Stimulated activated CD8-positive, alpha-beta memory T cell treated with anti-CD3 and anti-CD28 coated beads, Interleukin-7, amount 100 ng/mL, for 48 hours (primary cell): ENCODE measurements at regions not wholly inside any gene's neighbourhood (a gene's known extent, or its start where the extent isn't known, plus 50 kb on each side); places are given as distances from the start of the nearest gene placed in this dataset.
"Not testable (repeated sequence)": the region's sequence is repeated elsewhere in the genome, so short reads cannot be mapped to it uniquely, and the experiment has no call there.

Experiments
- DNase-seq, 2 donors: peaks; one replicate each; pipeline ENCODE4 v3.0.0-alpha.2; 2020; ENCODE audit warnings: low read depth in 1 of 2; ENCODE audit errors: extremely low read depth in 1 of 2

DNA sequence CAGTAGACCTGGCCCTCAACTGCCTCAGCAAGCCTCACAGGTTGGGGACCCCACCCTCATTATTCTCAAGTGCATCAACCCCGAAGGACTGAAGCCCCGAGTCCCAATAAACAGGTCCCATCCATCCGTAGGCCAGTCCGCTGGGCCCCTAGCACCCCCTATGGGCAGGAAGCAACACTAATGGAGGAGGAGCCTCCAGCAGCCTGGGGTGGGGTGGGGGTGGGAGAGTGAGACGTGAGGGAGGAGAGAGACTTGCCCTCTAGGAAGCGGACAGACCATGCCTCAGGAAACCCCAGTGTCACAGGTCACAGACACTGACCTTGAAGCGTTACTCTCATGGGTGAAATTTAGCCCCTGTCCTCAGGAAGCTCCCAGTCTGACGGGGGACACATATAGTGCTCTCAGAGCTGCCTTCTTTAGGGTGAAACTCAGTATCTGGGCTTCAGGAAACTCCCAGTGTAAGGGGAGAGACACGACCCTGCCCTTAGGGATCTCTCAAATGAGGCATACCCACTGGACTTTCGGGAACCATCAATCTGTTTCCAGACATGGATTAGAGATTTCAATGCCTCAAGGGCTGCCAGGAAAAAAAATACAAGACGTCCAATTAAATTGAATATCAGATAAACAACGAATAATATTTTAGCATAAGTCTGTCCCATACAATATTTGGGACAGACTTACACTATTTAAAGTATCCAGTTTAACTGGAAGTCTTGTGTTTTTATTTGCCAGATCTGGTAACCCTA, 125.8 kb downstream of the MRPL14 start:
- DNase-seq: no peak

DNA sequence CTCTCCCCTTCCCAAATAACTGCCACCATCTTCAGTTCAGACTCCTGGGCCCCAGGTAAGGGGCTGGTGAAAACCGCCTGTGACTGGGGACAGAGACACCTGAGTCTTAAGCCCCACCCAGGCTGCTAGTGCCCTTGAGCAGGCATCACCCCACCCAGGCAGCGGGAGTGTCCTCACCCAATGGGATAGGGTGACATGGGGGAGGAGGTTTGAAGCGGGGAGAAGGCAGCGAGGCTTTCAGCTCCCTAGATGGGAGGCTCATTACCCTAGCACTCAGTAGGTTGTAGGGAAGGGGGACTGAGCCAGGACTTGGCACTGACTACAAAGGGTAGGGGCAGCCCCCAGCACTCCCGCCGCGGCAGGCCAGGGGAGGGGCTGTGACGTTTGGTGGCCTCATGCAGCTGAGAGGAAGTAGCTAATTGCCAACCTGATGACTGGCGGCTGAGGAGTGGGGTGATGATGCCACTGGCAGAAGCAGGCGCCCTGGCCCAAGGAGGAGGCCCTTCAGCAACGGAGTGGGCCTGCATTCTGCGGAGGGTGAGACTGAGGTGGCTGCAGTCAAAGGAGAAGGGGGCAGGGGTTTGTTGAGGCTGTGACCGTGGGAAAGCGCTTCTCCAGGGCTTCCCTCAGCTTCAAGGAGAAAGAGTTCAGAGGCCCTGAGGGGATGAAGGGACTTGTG, 126.9 kb downstream of the MRPL14 start:
- no peak for DNase-seq

DNA sequence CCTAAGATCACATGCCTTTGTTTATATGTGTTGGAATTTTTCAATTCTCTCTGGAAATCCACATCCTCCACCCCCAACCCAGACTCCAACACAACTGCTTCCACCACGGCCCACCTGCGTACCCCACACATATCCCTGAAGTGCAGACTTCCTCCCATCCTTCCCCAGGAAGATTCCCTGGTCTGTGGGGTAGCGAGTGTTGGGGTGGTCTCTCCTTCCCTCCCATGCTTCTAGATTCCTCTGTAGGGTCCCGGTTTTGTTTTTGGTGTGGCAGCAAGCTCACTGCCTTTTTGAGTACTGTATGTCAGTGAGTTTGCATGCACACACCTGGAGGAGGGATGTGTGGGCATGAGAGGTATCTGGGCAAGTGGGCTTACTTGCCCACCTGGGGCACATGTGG, 127.6 kb downstream of the MRPL14 start:
- no peak for DNase-seq

DNA sequence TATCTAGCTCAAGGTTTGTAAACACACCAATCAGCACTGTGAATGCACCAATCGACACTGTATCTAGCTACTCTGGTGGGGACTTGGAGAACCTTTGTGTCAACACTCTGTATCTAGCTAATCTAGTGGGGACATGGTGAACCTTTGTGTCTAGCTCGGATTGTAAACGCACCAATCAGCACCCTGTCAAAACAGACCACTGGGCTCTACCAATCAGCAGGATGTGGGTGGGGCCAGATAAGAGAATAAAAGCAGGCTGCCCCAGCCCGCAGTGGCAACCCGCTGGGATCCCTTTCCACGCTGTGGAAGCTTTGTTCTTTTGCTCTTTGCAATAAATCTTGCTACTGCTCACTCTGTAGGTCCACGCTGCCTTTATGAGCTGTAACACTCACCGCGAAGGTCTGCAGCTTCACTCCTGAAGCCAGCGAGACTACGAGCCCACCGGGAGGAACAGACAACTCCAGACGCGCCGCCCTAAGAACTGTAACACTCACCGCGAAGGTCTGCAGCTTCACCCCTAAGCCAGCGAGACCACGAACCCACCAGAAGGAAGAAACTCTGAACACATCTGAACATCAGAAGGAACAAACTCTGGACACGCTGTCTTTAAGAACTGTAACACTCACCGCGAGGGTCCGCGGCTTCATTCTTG, 128.5 kb downstream of the MRPL14 start:
- DNase-seq: not testable (repeated sequence)

DNA sequence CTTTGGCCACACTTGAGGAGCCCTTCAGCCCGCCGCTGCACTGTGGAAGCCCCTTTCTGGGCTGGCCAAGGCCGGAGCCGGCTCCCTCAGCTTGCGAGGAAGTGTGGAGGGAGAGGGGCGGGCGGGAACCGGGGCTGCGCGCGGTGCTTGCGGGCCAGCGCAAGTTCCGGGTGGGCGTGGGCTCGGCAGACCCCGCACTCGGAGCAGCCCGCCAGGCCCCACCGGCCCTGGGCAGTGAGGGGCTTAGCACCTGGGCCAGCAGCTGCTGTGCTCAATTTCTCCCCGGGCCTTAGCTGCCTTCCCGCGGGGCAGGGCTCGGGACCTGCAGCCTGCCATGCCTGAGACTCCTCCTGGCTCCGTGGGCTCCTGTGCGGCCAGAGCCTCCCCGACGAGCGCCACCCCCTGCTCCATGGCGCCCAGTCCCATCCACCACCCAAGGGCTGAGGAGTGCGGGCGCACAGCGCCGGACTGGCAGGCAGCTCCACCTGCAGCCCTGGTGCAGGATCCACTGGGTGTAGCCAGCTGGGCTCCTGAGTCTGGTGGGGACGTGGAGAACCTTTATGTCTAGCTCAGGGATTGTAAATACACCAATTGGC, 129.2 kb downstream of the MRPL14 start:
- not testable (repeated sequence) for DNase-seq

DNA sequence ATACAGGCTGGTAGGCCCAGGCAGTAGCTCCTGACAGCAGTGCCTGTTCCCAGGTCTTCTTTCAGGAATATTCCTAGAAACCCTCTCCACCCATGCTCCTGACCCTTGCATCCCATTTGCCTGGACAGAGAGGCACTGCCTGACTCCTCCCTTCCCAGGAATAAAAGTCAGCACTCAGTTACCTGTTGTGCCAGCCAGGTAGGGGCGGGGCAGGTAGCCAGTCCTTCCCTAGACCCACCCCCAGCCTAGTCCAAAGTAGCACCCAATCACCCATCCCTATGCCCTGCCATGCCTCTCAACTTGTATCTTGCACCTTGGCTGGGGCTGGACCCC, 129.9 kb downstream of the MRPL14 start:
- DNase-seq: no peak

DNA sequence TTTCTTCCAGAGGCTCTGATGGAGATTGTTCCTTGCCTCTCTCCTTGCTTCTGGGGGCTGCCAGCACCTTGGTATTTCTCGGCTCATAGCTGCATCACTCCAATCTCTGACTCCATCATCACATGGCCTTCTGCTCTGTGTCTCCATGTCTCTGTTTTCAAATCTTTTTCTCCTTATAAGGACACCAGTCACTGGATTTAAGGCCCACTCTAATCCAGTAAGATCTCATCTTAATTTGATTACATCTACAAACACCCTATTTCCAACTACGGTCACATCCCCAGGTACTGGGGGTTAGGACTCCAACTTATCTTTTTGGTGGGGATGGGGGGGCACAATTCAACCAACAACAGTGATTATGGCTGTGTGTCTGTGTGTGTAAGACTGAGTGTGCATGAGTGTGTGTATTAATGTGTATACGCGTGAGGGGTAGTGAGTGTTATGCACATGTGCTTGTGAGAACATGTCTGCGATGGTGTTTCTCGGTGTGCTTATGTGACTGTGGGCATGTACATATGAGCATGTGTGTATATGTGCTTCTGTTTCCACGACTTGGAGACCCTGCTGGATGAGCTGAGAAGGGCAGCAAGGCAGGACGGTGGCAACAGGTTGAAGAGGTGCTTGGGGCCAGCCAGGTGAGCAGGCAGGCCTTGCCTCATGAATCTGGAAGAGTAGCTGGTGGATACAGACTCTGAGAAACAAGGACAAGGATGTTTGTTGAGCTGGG, 130.5 kb downstream of the MRPL14 start:
- DNase-seq: no peak

DNA sequence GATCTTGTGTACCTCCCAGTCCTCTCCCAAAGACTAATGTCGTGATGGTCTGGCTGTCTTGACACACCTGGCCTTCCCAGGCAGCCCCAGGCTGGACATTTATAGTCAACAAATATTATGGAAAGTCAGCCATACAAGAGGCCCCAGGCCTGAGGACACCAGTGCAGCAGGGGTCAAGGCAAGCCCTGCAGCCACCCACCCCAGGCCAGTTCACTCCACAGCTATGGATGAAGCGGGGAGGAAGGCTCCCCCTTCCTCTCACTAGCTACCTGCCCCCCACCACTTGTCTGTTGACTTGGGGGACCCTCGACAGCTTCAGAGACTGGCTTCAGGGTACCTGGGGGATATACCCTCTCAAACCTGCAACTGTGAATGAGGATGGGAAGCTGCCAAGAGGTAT, 132.1 kb downstream of the MRPL14 start:
- DNase-seq: no peak

DNA sequence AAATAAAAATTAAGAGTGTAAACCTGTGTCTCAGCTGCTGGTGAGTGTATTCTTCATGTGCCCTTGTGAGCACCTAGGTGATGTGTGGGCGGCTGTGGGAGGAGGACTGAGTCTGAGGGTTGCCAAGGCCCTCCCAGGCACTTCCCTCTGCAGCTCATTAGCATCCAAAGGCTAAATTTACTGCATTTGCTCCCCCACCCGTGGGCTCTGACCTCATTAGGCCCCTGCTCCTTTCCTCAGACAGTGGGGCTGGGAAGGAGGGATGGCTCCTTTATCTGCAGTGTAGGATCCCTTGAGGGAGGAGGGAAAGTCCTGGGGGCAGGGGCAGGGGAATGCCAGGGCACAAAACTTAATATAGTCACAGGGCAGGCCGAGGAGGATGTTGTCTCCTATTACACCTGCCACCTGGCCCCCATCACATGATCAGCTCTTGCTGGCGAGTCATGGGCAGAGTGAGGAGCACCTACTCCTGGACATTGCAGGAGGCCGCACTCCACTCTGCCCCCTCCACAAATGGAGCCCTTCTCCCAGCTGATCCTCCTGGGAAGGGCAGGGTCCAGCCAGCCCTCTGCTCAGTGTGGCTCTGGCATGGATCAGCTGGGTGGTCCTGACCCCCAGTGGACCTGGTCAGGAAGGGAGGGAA, 133.2 kb downstream of the MRPL14 start:
- no peak for DNase-seq

DNA sequence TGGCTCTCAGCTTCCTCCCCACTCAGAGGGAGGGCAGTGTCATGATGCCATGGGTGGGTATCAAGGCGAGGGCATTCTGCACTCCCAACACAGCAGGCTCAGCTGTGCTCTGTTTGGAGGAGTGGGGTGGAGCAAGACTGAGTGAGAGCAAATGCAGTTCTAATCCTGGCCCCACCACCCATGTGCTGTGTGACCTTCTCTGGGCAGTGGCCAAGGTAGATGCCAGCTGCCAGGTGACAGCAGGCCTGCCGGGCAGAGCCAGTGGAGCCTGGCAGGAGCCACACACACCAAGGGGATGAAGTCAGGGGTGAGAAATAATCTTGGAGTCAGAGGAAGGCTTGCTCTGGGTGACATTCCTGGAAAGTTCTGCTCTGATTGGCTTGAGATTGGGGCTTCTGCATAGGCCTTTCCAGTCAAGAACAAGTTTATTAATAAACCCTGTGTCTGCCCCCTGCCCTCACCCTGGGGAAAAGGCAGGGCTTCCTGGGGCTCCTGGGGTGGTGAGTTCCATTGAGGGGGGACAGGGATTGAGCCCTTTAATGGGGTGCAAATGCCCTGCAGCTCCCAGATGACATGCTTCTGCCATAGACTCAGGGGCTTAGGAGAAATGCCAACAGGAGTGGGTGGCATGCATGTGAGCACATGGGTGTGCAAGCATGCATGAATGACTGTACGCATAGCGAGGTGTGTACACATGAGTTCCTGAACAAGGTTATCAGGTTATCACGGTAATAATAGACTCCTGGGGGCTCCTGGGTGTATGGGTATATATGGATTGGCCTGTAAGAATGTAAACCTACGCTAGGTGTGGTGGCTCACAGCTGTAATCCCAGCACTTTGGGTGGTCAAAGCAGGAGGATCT, 134.2 kb downstream of the MRPL14 start:
- DNase-seq: no peak

DNA sequence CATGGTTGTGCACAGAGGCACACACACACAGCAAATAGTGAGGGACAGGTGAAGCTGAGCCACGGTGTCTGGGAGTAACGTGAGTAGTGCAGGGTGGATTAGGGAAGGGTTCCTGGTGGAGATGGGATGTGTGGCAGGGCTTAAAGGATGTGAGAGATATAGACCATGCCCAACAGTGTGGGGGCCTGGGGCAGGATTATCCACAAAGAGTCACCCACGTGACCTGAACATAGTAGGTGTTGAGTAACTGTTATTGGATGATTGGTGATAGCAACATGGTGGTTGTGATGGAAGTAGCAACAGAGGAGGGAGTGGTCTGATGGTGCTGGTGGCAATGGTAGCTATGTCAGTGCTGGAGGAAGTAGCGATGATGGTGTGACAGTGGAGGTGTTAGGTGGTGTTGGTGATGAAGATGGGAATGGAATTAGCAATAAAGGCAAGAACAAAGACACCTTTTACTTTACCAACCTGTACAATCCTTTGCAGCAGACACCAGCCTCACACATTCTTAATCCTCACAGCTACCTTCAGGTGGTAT, 135.1 kb downstream of the MRPL14 start:
- DNase-seq: no peak

DNA sequence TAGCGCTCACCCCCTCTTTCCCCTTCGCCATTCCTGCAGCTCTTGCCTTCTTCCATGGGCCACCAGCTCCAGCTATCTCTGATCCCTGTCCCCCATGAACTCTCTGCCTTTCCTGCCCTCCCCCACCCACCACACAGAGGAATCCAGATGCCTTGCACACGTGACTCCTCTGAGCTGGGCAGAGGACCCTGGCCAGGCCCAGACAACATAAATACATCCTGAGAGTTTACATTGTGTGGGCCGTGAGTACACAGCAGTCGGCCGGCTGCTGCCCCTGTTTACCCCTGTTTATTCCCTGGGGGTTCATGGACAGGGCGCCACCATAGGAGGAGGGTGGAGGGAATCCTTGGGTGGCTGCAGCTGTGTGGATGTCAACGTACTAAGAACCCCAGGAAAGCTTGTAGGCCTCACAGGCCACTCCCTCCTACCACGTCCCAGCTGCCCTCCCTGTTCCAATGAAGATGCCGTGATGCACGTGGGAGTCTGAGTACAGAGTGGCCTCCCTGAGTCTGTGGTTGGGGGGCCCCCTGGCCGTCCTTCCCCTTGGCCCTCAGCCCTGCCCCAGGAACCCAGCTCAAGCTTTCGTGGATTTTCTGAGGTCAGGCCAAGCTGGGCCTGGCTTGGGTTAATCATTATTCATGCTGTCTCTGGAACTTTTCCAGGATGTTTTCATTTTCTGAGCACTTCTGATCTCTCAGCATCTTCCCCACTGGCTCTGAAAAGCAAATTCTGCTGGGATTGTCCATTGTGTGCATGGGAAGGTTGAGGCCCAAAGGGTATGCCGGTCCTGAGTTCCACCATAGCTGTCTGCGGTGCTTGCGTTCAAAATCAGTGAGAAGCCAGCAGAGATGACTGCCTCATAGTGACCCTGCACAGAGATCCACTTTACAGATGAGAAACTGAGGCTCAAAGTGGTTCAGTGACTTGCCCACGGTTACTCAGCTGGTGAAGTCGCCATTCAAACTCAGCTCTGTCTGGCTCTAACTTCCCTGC, 136.3 kb downstream of the MRPL14 start:
- no peak for DNase-seq

DNA sequence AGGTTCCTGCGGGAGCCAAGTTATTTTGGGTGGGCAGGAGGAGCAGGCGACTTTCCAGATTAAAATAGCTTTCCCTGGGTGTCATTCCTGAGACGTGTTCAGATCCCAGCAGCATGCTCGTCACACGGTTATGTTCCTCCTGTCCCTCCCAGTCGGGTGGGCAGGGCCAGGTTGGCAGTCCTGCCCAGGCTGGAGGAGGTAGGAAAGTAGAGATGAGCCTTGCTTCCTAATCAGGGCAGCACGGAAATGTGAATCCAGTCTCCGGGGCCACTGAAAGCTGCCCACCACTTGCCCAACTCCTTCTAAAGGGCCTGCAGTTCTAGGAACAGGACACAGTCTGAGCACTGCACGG, 137.0 kb downstream of the MRPL14 start:
- no peak for DNase-seq

DNA sequence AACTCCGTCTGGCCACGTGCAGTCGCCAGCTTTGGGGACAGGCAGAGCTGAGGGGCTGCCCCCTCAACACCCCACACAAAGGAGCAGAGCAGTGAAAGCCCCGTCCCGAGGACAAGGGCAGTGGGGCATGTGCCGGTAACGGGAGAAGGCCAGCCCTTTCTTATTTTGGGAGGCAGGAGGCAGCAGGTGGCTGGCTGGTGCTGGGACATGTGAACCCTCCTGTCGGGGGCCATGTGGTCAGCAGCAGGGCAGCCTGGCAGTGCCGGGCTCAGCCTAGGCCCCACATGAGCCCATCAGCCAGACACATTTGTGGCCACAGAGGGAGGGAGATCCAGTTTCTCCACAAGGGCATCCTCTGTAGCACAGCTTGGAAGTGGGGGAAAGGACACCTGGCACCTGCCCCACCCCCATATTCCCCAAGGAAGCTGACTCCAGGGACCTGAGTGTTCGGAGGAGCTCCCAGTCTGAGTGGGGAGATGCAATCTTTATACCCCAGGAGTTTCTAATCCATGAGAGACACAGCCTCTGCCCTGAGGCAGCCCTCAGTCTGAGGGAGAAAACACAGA, 137.6 kb downstream of the MRPL14 start:
- DNase-seq: no peak

DNA sequence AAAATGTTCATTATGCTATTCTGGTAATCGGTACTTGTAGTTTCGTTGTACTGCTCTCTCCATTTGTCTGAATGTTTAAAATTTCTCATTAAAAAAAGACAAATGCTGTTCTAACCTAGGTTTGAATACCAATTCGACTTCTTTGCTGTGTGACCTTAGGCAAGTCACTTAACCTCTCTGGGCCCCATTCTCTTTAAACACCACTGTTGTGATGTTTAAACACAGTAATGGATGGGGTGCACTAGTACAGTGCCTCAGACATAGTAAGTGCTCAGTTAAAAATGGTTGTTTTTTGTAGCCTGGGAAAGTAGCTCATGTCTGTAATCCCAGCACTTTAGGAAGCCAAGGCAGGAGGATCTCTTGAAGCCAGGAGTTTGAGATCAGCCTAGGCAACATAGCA, 138.5 kb downstream of the MRPL14 start:
- DNase-seq: no peak

DNA sequence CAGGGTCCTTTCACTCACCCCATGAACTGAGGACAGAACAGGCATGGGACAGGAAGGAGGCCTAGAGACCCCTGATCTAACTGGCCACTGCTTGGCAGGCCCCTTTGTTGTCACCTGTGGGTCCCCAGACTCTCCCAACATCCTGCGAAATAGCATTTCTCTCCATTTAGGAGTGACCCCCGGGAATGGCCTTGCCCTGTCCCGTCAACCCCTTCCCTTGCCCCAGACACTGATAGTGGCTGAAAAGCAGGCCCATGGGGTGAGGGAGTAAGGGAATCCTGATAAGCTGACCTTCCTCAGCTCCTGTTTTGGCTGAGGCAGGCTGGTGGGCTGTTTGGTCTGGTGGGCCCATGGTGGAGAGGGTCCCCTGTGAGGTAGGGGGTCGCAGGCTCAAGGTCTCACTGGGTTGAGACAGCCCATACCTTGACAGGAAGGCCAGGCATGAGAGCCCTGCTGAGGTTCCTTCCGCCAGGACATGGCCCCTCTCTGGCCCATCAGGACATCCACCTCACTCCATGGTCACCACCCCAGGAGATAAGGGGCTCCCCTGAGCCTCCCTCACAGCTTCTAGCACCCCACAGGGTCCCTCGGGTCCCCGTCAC, 139.3 kb downstream of the MRPL14 start:
- DNase-seq: no peak

DNA sequence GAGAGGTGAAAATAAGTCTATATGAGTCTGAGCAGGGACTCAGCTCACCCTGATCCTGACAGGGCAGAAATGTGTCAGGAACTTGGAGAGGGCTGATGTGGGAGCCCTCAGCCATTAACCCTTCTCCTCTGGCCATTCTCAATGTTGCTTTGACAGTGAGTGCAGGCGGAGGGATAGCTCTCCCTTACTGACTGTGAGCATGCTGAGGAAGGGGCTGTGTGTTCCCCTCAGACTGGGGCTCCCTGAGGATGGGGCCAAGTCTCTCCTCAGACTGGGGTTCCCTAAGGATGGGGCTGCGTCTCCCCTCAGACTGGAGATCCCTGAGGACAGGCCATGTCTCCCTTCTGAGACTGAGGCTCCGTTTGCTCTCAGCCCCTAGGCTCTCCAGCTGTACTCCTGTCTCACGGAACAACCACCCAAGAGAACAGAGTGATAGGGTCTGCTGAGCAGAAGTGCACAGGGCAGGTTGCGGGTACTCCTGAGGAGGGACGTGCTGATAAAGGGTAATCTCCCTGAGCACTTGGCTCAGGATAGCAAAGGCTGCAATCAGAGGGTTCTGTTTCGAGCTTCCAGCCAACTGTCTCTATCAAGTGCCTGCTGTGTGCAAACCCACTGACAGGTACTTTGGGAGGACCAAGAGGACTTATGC, 141.0 kb downstream of the MRPL14 start:
- DNase-seq: no peak
